Activated naive CD4-positive, alpha-beta T cell treated with anti-CD3 and anti-CD28 coated beads, Interleukin-2, amount 50 U/mL, for 72 hours (primary cell): ENCODE measurements at regions not wholly inside any gene's neighbourhood (a gene's known extent, or its start where the extent isn't known, plus 50 kb on each side); places are given as distances from the start of the nearest gene placed in this dataset.

Source experiments
- ATAC-seq, 2 donors: fragments of 150-1000 bp; cut with Tn5 transposase; 2 replicates each; pipeline ENCODE4 v1.10.0; 2021; ENCODE audit warnings: mild to moderate bottlenecking in 2 of 2, moderate library complexity in 2 of 2
- DNase-seq, 2 donors: peaks; one replicate each; pipeline ENCODE4 v3.0.0; 2021 to 2022; ENCODE audit warnings: low spot score in 2 of 2
- H3K27ac Mint-ChIP-seq, 2 donors: one replicate each; pipeline ENCODE4 v1.8.0; 2022; ENCODE audit warnings: mild to moderate bottlenecking in 2 of 2, mixed read lengths in 2 of 2
- H3K36me3 Mint-ChIP-seq, 2 donors: one replicate each; pipeline ENCODE4 v1.8.0; 2022; ENCODE audit warnings: mixed read lengths in 2 of 2
- H3K9me3 Mint-ChIP-seq, 2 donors: one replicate each; pipeline ENCODE4 v1.8.0; 2022; ENCODE audit warnings: mixed read lengths in 2 of 2

GRCh38 chr6:23678626-23679025, 447.4 kb upstream of the NRSN1 start:
- Mint-ChIP-seq H3K9me3 (peaks cover 11 to 21% of the 10 kb centered on the region in 2 donors), H3K36me3 (peaks cover 0 to 6% of the 10 kb centered on the region in 2 donors), H3K27ac (no peak overlapping the region)
- DNase-seq: no peak
- no peak for ATAC-seq

GRCh38 chr6:23681743-23682142, 444.3 kb upstream of the NRSN1 start:
- ATAC-seq (no peak), DNase-seq (no peak)
- Mint-ChIP-seq H3K27ac (no peak overlapping the region), H3K9me3 (peaks cover 0 to 8% of the 10 kb centered on the region in 2 donors), H3K36me3 (no peaks in the 10 kb centered on the region)

- no peak for ATAC-seq
- no peaks in the 10 kb centered on the region for H3K36me3 Mint-ChIP-seq
- DNase-seq: no peak
- H3K27ac Mint-ChIP-seq: no peak overlapping the region
- H3K9me3 Mint-ChIP-seq: peaks cover 3 to 4% of the 10 kb centered on the region in 2 donors
Observed at GRCh38 chr6:23688650-23689049, 437.4 kb upstream of the NRSN1 start.

- ATAC-seq: no peak
- Mint-ChIP-seq H3K27ac (no peak overlapping the region), H3K9me3 (peaks cover 3 to 4% of the 10 kb centered on the region in 2 donors), H3K36me3 (no peaks in the 10 kb centered on the region)
- DNase-seq: no peak
Observed at GRCh38 chr6:23690453-23691049, 435.5 kb upstream of the NRSN1 start.

- Mint-ChIP-seq H3K27ac (no peak overlapping the region), H3K9me3 (peaks cover 3 to 4% of the 10 kb centered on the region in 2 donors)
- ATAC-seq: no peak
Observed at GRCh38 chr6:23692184-23692583, 433.8 kb upstream of the NRSN1 start.

GRCh38 chr6:23696992-23697391, 429.0 kb upstream of the NRSN1 start:
- DNase-seq: no peak
- no peak overlapping the region for H3K27ac Mint-ChIP-seq
- H3K36me3 Mint-ChIP-seq: no peaks in the 10 kb centered on the region
- peaks cover 4 to 10% of the 10 kb centered on the region in 2 donors for H3K9me3 Mint-ChIP-seq
- ATAC-seq: no peak

More at GRCh38 chr6:23692184-23692583, 433.8 kb upstream of the NRSN1 start:
- no peaks in the 10 kb centered on the region for H3K36me3 Mint-ChIP-seq
- no peak for DNase-seq

- Mint-ChIP-seq H3K27ac (no peak overlapping the region), H3K36me3 (no peaks in the 10 kb centered on the region), H3K9me3 (peaks cover 2 to 11% of the 10 kb centered on the region in 2 donors)
- ATAC-seq (no peak), DNase-seq (no peak)
Observed at GRCh38 chr6:23704479-23705052, 421.4 kb upstream of the NRSN1 start.

GRCh38 chr6:23705697-23706096, 420.3 kb upstream of the NRSN1 start:
- DNase-seq (no peak), ATAC-seq (no peak)
- no peak overlapping the region for H3K27ac Mint-ChIP-seq
- H3K36me3 Mint-ChIP-seq: no peaks in the 10 kb centered on the region
- peaks cover 2 to 11% of the 10 kb centered on the region in 2 donors for H3K9me3 Mint-ChIP-seq

- Mint-ChIP-seq H3K27ac (no peak overlapping the region), H3K9me3 (peaks cover 4 to 10% of the 10 kb centered on the region in 2 donors), H3K36me3 (no peaks in the 10 kb centered on the region)
- DNase-seq (no peak), ATAC-seq (no peak)
Observed at GRCh38 chr6:23712756-23713155, 413.3 kb upstream of the NRSN1 start.

- H3K9me3 Mint-ChIP-seq: peaks cover 4 to 9% of the 10 kb centered on the region in 2 donors
- H3K27ac Mint-ChIP-seq: no peak overlapping the region
- no peaks in the 10 kb centered on the region for H3K36me3 Mint-ChIP-seq
- DNase-seq (no peak), ATAC-seq (no peak)
Observed at GRCh38 chr6:23713211-23713610, 412.8 kb upstream of the NRSN1 start.

GRCh38 chr6:23728707-23729106, 397.3 kb upstream of the NRSN1 start:
- no peak overlapping the region for H3K27ac Mint-ChIP-seq
- no peaks in the 10 kb centered on the region for H3K9me3 Mint-ChIP-seq
- no peak for ATAC-seq
- no peaks in the 10 kb centered on the region for H3K36me3 Mint-ChIP-seq
- DNase-seq: no peak

GRCh38 chr6:23731609-23732008, 394.4 kb upstream of the NRSN1 start:
- Mint-ChIP-seq H3K9me3 (no peaks in the 10 kb centered on the region), H3K27ac (no peak overlapping the region), H3K36me3 (no peaks in the 10 kb centered on the region)
- ATAC-seq (no peak), DNase-seq (no peak)

GRCh38 chr6:23732521-23732920, 393.5 kb upstream of the NRSN1 start:
- Mint-ChIP-seq H3K27ac (no peak overlapping the region), H3K36me3 (no peaks in the 10 kb centered on the region), H3K9me3 (no peaks in the 10 kb centered on the region)
- DNase-seq (no peak), ATAC-seq (no peak)

GRCh38 chr6:23735151-23735550, 390.9 kb upstream of the NRSN1 start:
- Mint-ChIP-seq H3K36me3 (no peaks in the 10 kb centered on the region), H3K27ac (no peak overlapping the region), H3K9me3 (no peaks in the 10 kb centered on the region)
- DNase-seq: no peak
- ATAC-seq: no peak

- no peak for DNase-seq
Observed at GRCh38 chr6:23736577-23736976, 389.4 kb upstream of the NRSN1 start.

GRCh38 chr6:23747239-23747638, 378.8 kb upstream of the NRSN1 start:
- Mint-ChIP-seq H3K36me3 (no peaks in the 10 kb centered on the region), H3K9me3 (peaks cover 5 to 7% of the 10 kb centered on the region in 2 donors), H3K27ac (no peak overlapping the region)
- no peak for DNase-seq
- no peak for ATAC-seq

More at GRCh38 chr6:23736577-23736976, 389.4 kb upstream of the NRSN1 start:
- no peak overlapping the region for H3K27ac Mint-ChIP-seq
- H3K9me3 Mint-ChIP-seq: peaks cover 0 to 5% of the 10 kb centered on the region in 2 donors
- ATAC-seq: no peak
- H3K36me3 Mint-ChIP-seq: no peaks in the 10 kb centered on the region

GRCh38 chr6:23752414-23752813, 373.6 kb upstream of the NRSN1 start:
- ATAC-seq: no peak
- DNase-seq: no peak
- Mint-ChIP-seq H3K36me3 (no peaks in the 10 kb centered on the region), H3K27ac (no peak overlapping the region), H3K9me3 (peaks cover 5 to 6% of the 10 kb centered on the region in 2 donors)

GRCh38 chr6:23754197-23754596, 371.8 kb upstream of the NRSN1 start:
- Mint-ChIP-seq H3K27ac (no peak overlapping the region), H3K9me3 (peaks cover 0 to 7% of the 10 kb centered on the region in 2 donors), H3K36me3 (no peaks in the 10 kb centered on the region)
- no peak for ATAC-seq
- DNase-seq: no peak
